HuH-7 (cell line): ENCODE measurements at regions not wholly inside any gene's neighbourhood (a gene's known extent, or its start where the extent isn't known, plus 50 kb on each side); places are given as distances from the start of the nearest gene placed in this dataset.
"Not testable (repeated sequence)": the region's sequence is repeated elsewhere in the genome, so short reads cannot be mapped to it uniquely, and the experiment has no call there.

ENCODE experiments used
- DNase-seq: peaks from one replicate; pipeline ENCODE4 v3.0.0; 2011; ENCODE audit warnings: low spot score

DNA sequence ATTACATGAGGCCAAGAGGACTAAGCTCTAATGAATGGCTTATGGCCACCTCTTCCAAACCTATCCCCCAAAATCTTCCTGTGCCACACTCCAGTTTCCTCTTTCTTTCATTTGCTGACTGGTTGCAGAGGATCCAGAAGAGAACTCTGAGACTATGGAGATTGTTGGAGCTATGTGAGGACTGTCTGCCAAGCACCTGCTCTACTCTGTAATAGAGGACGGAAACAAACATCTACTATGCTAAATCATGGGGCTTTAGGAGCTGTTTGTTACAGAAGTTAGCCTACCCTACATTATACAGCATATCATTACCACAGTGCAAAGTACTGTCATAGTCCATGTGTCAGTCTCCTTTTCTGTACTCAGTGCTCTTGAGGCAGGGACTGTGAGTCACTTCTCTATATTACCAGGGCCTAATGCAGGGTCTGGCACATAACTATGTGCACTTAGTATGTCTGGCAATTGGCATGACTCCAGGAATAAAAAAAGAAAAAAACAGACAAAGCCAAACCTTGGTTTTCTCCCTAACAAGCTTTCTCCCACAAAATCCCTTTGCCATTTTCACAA lies 95.1 kb downstream of the RPAP3 start:
- no peak for DNase-seq

DNA sequence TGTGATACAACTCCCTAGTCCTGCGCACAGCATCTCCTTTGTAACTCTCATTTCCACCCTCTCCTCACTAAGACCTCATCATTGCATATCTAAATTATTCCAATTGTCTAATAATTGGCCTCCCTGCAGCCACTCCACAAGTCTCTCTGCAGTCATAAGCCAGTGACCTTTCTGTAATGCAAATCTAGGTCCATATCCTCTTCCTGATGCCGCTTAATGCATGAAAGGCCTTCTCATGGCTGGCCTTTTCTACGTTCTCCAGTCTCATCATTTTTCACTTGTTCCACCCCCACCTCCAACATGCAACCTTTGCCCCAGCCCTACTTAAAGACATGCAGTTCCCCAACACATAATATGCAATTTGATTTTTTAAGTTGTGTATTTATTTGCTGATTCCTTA lies 96.0 kb downstream of the RPAP3 start:
- no peak for DNase-seq

DNA sequence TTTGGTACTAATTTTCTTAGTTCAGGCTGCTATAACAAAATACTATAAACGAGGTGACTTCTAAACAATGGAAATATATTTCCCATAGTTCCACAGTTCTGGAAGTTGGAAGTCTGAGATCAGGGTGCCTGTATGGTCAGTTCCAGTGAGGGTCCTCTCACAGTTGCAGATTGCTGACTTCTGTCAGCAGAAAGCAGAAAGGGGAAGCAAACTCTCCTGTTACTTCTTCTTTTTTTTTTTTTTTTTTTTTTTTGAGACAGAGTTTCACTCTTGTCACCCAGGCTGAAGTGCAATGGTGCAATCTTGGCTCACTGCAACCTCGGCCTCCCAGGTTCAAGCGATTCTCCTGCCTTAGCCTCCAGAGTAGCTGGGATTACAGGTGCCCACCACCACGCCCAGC lies 97.2 kb downstream of the RPAP3 start:
- DNase-seq, result not testable (repeated sequence)

DNA sequence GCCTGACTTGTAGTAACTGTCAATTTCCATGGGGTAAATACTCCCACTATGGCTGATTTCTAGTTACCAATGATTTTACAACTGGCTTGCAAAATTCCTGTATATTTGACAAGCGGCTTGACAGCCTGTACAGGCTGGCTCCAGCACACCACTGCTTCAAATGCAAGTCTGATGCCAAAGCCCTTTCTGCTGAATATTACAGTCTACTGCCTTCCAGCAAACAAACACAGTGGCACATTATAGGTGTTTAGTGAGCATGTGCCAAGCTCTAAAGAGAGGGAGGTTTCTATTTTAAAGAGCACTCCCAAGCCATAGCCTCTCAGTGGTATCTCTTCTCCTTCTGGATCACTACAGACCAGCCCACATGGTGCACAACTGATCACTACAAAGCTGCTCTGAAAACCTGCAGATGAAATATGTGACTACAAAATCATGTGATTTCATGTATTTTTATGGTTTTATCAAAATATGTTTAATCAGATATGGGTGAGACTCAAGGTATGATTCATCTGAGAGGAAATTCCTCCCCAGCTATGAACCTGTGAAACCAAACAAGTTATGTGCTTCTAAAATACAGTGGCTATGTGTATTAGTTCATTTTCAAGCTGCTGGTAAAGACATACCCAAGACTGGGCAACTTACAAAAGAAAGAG lies 101.5 kb downstream of the RPAP3 start:
- DNase-seq, result no peak

DNA sequence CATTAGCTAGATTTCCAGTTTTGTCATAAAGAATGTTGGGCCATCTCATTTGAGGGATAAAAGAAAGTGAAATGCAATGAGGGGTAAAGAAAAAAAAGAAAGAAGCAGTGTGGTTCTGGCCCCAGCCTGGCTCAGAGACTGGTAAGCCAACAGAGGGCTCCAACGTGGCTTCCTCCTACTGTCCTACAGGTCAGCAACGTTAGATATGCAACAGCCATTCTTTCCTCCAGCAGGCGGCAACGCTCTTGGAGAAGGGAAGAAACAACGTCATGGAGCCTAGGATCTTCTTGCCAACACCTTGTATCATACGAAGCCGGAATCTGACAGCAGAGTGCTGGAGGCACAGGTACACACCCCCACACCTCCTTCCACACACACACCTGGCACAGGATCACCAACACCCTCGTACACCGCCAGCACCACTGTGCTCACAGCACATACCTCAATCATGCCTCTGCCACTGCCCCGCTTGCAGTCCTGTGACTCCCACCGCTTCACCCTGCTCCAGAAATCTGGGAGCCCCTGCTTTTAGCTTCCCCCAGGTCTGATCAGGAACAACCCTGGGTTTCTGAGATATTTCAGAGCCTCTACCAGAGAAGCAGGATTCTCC lies 102.8 kb downstream of the RPAP3 start:
- DNase-seq, result no peak

DNA sequence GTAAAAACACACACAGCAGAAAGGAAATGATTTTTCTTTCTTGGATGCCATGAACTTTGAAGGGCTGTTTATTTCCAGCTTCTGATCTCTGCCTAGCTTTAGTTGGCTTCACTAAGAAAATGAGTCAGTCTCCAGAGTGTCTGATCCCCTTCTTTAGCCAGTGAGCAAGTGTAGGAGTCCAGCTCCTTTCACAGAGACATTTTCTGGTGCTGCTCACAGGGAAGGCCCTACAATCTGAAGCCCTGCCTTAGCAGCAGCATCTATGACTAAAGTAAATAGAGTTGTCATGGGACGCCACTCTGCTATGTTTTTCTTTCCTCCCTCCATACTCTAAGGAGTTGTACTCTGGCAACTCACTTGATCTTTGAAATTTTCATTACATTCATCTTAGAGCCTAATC lies 103.5 kb downstream of the RPAP3 start:
- no peak for DNase-seq

DNA sequence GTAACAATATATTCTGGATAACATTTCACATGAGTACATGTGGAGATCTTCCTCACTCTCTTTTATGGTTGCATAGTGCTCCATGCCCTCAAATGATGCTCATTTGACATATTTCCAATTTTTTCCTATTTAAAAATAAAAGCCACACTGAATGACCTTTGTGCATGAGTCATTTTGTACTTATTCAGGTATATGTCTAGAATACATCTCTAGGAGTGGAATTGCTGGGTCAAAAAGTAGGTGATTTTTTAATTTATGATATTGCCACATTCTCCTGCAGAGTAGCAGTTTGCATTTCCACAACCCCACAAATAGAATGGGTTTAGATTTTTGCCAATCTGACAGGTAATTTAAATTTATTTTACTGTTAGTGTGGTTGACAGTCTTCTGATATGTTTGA lies 104.8 kb downstream of the RPAP3 start:
- DNase-seq, result no peak

DNA sequence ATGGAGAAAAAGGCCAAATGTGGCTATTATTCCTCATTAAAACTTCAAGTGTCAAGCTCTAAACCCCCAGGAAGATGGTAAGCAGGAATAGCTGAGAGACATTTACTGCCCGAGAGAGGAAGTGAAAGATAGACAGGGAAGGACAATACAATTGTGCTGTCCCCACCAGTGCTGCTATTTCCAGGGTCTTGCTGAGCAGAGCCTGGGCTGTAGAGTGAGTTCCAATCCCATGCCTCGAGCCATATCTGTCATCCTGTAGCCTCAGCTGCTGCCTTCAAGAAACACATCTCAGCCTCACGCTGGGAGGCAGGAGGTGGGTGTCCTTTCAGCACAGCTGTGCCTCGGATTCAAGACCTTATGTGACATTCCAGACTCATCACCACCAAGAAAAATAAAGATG lies 114.0 kb downstream of the RPAP3 start:
- no peak for DNase-seq

DNA sequence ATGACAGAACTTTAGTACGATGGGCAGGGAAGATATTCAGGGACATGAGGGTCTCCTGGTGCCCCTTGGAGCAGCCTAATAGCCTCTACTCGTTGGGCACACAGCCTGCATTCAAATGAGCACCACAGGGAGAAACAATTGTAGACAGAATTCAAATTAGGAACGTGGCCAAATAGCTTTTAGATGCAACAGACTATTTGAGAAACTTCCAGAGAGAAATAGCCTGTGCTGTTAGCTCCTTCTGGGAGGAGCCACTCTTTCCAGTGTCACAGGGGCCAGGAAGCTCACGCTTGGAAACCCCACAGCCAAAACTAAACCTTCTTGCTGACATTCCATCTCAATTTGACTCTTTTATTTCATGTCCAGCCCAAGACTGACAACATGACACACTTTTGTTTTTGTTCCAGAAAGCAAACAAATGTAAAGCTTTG lies 114.5 kb downstream of the RPAP3 start:
- DNase-seq, result no peak

DNA sequence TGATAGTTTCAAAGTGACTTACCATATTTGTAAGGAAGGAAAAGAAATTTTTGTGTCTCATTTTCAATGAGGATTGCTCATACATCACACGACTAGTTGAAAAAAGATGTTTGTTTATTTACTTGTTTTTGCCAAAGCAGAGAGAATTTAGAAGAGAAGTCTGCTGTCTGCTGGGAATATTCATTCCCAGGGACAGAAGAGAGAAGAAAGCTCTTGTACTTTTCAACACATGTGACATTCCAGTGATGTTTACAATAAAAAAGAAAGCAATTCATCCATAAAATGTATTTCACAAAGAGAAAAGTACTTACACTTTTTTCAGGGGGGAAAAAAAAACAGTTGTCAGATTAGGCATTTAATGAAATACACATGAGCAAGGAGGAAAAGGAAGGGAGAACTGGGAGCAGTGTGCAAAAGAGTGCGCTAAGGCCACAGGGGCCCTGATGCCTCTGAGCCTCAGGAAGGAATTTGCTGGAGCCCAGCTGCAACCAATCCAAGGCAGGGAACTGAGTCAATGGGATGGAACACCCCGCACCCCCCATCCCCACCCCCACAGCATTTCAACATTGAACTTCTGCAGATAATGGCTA lies 115.0 kb downstream of the RPAP3 start:
- DNase-seq, result no peak

DNA sequence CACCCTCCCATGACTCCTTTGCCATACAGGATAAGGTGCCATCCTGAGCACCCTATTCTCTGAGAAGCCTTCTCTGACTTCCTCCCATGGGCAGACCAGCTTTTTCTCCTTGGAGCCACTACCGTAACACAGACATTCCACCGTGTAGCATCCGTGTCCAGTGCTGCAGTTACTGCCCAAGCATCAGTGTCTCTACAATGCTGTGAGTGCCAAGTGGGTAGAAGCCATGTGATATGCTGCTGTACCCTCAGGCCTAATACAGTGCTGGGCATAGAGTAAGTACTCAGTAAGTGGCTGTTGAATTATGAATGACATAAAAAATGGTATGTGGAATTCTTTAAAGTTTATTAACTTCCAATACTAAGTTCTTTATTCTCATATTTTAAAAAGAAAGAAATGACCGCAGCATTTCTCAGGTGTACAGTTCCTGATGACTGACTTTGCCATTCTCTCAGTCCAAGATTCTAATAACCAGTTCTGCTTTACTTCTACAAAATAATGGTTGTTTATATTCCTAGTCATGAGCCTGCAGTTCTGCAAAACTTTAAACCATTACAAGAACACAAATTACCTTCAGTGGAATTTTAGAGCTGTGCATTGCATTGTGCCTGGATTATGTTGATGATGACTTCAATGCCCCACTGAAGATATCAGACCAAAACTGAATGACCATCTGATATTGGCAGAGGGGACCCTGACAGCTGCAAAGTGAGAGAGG lies 118.7 kb downstream of the RPAP3 start:
- no peak for DNase-seq

DNA sequence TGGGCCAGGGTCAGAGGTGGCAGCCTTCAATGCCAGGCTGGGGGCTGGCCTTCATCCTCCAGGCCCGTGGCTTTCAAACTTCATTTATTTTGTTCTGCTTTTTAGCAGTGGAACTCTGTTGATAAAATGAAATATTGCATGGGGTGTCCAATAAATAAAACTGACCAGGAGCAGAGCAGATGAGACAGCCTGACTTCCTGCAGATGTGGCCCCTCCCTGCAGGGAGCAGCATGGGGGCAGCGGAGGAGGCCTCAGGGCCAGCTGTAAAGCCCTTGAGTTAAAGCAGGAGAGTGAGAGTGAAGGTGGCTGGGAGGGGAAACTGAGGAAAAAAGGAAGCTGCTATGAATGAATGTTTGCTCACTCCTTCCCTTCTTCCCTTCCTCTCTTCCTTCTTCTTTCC lies 120.3 kb downstream of the RPAP3 start:
- no peak for DNase-seq

DNA sequence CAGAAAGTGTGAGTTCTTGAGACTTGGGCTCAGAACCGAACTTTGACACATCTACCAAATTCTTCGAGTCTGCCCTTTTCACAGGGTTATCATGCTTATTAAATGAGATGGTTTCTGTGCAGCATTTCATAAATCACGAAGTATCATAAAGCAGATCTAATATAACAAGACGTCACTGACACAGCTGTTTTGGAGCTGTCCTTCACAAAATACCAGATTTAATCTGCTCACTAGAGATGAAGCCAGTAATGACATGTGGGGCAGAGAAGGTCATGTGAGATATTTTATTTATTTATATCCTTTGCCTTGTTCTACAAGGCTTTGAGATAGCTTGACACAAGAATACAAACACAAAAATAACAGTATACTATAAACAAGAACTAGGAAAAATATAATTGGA lies 127.0 kb downstream of the RPAP3 start:
- DNase-seq, result no peak

DNA sequence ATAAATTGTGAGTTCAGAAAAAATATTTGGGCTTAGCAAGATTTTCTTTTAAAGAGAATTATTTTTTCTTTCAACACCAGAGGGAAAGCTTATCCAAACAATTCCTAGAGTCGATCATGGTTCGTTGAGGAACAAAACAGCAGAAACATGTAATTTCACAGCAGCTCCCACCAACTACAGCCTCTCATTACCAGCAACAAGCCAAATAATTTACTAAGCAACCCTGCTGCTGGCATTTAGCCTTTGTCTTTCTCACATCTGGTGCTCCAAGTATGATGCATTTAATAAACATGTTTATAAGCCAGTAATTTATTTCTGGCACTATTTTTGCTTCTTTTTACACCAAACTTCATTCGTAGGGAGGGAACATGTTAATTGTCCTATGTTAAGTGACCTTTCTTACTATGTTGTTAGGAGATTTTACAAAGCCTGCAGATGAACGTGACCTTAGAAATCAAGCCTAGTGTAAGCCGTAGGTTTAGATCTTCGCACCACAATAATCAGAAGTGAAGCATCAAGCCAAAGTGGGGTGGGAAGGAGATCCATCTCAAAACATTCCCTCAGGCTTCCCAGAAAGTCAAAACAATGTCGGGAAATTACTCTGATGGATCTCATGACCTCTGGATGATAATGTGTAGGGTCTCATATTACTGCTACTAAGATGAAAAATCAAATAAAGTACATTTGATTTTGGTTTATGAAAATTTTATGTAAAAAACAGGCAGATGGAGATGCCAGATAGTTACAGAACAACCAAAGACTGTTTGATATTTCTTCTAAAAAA lies 128.4 kb downstream of the RPAP3 start:
- no peak for DNase-seq

DNA sequence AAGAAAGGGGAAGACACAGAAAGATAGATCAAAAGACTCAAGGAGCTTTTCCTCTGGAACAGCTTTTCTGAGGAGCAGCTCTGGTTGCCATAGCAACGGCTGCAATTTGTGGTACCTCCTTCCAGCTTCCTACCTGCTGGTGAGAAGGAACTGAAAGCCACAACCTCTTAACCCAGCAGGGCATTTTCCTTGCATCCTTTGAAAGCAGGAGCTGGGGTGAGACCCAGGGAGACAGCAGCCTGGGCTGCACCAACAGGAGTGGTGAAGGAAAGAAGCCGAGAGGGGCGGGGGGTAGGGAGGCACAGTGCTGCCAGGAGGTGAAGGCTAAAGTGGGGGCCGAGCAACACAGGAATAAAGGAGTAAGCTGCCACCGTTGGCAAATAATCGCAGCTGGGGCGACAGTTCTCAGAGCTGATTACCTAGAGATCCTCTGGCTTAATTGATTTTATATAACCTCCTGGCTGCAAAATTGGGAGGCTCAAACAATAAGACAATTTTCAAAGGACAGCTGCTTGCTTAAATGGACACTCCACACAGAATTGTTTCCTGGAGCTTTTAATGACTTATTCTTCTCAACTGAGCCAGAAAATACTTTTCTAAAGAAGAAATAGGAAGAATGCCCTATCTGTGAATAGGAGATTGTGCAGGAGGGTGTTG lies 129.4 kb downstream of the RPAP3 start:
- no peak for DNase-seq

DNA sequence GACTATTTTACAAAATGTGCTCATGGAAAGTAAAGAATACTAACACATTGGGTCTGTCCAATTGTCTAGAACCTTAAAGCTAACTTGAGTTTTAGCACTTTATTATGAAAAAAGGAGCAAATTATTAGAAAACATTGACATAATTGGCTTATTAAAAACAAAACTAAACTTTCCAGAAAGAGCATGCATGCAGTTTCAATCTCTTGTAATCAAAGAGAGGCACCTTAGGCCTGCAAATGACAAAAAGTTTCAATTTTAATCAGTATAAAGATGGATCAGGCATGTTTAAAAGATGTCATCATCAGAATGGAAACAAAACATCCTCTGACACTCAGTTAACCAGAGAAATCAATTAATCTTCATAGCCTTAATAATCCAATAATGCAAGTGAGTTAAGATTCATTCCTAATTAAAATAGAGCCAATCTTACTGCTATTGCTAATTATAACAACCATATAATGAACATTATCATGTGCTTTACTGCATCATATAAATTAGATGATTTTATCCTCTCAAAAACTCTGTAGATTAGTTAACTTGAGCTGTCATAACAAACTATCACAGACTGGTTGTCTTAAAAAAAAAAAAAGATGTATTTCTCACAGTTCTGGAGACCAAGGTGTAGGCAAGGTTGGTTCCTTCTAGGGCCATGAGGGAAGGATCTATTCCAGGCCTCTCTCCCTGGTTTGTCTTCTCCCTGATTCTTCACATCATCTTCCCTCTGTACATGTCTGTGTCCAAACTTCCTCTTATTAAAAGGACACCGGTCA lies 131.4 kb downstream of the RPAP3 start:
- no peak for DNase-seq

DNA sequence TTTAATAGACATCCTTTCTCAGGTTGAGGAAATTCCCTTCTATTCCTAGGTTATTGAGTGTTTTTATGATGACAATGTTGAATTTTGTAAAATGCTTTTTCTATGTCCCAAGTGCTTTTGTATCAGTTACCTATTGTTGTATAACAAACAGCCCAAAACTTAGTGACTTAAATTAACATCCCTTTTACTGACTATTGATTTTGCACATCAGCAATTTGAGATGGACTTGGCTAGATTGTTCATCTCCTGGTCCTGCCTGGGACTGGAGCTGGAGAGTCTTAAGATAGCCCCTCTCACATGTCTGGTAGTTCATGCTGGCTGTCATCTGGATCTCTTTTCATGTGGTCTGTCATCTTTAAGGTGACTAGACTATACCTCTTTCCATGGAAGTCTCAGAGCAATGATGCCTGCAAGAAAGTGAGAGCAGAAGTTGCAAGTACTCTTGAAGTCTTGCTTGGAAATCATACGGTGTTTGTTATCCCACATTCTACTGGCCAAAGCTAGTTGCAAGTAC lies 132.6 kb downstream of the RPAP3 start:
- DNase-seq, result no peak

DNA sequence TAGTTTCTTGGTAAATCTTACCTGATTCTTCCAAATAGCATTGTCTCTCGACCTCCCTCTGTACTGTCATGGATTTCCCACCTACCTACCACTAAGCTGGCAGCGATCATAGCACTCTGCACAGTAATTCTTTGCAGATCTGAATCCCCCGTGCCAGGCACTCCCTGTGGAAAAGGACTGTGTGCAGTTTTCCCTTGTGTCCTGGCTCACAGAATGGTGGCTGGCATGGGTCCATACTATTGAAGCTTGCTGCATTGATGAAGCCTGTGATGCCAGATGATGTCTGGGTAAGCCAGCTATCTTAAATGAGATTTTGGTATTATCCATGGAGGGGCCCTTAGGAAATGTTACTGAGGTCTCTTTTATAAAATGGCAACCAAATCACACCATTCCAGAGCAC lies 135.7 kb downstream of the RPAP3 start:
- DNase-seq, result no peak

DNA sequence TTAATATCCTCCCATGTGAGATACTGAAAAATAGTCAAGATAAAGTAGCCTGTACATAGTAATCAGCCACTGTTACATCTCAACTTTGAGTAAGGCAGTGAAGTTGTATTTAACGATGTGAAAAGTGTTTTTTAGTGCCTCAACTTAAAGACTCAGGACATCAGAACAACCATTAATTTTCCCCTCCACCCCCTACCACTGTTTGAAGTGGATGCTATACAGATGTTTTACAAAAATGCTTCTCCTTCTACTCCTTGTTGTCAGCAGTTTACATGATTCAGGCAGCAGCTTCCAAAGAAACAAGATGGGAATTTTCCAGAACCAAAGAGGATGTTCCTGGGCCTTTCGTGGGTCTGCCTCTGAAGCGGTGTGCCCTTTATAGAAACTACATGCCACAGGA lies 143.6 kb downstream of the RPAP3 start:
- no peak for DNase-seq

DNA sequence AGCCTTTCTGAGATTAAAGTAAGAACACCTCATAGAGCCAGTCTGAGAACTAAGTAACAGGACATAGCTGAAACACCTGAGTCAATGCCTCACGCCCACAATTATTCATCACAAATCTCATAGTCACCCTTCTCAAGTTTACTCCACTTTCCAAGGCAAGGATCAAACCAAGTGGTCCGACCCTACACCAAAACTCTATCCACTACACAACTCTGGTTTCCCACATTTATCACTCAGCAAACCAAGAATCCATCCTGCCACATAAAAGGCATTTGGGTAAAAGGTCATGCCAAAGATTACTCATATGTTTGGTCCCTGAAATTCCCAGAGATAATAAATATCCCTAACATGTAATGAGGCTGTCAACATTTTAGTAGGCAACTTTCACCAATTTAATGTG lies 144.1 kb downstream of the RPAP3 start:
- no peak for DNase-seq

DNA sequence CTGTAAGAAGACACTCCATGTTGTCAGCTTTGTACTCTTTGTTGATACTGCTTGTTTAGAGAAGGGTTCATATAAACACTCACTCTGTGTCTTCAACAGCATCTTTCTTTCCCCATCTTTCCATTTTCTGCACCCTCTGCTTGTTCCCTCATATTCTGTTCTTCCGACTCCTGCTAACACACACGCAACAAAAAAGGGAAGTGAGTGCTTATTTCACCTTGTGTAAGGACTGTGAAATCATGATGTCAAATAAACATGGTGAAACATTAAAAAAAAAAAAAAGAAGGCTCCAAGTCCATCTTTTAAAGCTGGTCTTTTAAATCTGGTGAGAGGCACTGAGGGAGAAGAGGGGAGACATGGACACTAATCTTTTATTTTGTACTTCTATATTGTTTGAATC lies 145.4 kb downstream of the RPAP3 start:
- no peak for DNase-seq
